GM12874 (cell line): ENCODE measurements at regions not wholly inside any gene's neighbourhood (a gene's known extent, or its start where the extent isn't known, plus 50 kb on each side); places are given as distances from the start of the nearest gene placed in this dataset.

ENCODE experiments used
- TF ChIP-seq, protein P1 (sequence below): IDR thresholded peaks from 2 replicates; pipeline ENCODE4 v1.5.1; 2011; ENCODE audit warnings: low read depth, mild to moderate bottlenecking, control low read depth, low read length, moderate library complexity; ENCODE audit not compliant: insufficient read depth

DNA sequence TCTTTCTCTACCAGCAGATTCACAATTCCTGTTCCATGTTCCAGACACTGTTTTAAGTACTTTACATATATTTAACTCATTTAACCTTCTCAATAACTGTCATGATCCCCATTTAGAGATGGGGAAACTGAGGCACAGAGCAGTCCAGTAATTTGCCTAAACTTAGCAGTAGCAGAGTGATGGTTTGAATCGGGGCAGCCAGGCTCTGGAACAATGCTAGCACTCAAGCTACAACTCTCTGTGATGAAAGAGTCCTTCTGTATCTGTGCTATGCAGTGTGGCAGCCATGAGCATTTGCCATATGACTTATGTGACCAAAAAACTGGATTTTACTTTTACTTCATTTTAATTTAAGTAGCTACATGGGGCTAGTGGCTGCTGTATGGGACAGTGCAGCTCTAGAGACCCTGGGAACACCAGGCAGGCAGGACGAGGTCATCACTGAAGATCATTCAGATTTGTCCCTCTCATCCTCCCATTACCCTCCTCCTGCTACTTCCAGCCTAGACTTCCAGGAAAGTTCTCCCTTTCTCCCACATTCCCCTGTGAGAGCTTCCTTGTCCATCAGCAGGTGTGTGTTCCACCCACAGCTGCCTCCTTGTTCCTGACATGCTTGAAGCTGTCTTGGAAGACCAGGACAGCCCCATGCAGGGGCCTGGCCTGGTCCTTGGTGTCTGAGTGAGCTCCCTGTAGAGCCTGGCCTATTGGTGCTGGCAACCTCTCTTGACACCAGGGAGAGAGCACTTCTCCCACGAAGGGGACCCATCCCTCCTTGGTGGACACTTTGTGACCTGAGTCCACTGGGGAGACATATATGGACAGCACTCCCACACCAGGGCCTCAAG is 157.0 kb downstream of the MRPL14 start:
- TF ChIP-seq, protein P1, sequence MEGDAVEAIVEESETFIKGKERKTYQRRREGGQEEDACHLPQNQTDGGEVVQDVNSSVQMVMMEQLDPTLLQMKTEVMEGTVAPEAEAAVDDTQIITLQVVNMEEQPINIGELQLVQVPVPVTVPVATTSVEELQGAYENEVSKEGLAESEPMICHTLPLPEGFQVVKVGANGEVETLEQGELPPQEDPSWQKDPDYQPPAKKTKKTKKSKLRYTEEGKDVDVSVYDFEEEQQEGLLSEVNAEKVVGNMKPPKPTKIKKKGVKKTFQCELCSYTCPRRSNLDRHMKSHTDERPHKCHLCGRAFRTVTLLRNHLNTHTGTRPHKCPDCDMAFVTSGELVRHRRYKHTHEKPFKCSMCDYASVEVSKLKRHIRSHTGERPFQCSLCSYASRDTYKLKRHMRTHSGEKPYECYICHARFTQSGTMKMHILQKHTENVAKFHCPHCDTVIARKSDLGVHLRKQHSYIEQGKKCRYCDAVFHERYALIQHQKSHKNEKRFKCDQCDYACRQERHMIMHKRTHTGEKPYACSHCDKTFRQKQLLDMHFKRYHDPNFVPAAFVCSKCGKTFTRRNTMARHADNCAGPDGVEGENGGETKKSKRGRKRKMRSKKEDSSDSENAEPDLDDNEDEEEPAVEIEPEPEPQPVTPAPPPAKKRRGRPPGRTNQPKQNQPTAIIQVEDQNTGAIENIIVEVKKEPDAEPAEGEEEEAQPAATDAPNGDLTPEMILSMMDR = no peak

DNA sequence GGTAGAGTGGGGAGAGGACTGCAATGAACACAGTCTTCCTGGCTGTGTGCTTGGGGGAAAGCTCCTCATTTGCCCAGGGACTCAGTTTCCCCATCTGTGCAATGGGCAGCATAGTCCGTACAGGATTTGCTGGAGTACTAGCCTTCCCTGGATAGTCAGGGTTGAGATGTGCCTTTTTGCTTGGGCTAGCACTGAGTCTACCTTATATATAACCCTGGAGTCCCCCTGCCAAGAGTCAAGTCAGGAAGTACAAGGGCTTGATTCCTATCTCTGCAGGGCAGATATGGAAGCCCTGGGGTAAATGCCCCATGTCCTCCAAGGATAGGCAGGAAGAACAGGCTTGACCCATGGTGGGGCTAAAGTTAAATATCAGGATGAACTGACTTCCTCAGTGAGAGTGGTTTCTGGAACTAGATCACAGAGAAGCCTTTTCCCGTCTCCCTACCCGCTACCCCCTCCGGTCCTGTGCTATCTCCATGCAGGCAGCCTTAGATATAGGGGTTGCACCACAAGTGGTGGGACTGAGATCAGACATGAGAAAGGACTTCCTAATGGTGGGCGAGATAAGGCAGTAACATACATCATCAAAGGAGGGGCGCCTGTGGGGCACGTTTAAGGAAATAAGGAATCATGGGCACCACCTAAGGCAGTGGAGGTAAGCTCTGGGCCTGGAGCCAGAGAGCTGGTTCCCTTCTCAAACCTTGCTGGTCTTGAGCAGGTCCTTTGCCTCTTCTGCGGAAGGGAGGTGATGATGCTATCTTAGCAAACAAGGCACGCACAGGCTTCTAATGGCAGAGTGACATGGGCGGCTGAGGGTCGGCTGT is 157.9 kb downstream of the MRPL14 start:
- TF ChIP-seq, protein P1 = no peak

DNA sequence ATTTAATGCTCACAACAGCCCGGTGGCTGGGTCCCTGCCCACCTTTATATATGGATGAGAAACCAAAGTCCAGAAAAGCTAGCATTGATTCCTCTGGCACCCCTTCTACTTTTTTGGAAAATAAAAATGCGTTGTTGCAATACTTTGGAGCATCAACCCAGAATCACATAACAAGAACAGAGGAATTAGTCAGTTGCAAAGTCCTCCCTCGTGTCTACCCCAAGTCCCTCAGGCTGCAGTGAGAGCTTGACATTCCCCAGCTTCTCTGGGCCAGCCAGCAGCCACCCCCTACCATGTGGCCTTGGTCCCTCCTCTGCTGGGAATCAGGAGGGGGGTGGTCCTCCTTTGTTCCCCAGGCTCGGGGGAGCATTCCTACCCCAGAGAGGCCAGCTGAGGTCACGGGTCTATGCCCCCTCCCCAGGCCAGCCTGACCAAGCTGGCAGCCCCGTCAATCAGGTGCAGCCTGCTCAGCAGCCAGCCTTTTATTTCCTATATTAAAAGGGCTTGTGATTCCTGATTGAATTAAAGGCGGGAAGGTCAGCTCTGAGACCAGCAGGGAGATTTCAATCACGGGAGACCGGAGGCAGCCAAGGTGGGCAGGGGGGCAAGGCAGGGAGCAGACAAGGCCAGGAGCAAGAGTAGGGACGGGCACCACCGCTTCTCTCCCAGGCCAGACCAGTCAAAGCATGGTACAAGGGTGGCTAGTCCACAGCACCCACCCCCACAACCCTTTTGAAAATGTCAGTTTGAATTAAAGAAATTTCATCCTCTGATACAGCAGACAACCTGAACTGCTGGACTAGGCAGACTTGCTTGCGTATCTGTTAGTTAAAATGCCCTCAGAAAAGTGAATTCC is 158.9 kb downstream of the MRPL14 start:
- TF ChIP-seq, protein P1 = no peak

DNA sequence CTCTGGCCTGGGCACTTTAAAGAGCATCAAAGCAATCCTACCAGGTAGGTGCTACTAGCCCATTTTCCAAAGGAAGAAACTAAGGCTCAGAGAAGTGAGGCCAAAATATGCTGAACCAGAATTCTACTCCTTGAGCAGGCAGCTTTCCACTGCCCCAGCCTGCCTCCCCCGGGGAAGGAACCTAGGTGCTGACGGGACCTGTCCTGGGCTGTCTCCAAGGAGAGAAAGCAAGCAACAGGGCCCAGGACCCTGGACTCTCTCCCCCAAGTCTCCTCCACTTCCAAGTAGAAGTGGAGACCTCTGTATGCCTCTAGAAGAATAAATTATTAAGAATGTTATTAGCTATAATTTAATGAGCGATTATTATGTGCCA is 159.5 kb downstream of the MRPL14 start:
- TF ChIP-seq, protein P1 = no peak

DNA sequence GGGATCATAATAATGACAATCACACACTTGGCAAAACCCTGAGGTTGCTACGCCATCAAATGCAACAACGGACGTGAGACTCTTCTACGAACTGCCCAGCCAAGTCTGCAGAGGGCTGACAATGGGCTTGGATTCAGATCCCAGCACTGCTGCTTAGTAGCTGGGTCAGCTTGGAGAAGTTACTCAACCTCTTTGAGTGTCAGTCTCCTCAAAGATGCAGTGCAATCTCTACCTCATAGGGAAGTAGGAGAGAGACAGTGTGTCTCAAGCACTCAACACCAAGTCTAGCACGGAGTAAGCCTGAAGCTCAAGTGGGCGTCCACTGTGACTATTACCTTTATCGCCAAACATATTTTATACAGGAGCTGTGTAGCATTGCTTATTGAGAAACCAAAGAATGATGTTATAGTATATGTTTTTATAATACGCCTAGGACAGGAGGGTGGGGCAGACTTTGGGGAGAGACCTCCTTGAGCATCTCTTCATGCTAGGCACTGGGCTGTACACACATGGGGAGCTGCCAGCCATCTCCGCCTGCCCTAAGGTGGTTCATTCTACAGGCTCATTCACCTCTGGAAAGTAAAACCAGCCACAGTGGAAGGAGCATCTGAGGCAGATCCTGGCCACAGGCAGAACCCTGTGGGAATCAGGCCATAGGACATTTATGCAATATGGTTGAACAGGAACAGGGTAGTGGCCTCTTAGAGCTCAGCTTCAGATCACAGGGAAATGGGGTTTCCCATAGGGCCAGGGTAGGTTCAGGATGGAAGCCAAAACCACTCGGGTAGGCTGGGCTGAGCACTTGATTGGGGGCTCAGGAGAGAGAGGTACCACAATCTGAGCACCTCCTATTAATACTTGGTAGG is 160.2 kb downstream of the MRPL14 start:
- TF ChIP-seq, protein P1 = no peak

DNA sequence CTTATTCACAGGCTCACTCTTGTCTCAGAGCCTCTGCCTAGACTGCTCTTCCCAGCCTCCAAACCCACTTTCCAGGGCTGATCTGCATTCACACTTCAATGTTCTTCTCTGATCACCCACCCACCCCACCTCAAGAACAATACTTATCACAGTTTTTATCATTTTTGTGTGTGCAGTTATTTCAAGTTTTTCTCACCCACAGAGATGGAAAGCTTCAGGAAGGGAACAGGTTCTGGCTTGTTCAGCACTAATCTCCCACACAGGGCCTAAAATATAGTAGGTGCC is 160.9 kb downstream of the MRPL14 start:
- TF ChIP-seq, protein P1 = no peak
